Left kidney (tissue), 1 donor: ENCODE measurements at regions not wholly inside any gene's neighbourhood (a gene's known extent, or its start where the extent isn't known, plus 50 kb on each side); places are given as distances from the start of the nearest gene placed in this dataset.

ENCODE experiments used
- DNase-seq: peaks from one replicate; pipeline ENCODE4 v3.0.0-alpha.2; 2013

DNA sequence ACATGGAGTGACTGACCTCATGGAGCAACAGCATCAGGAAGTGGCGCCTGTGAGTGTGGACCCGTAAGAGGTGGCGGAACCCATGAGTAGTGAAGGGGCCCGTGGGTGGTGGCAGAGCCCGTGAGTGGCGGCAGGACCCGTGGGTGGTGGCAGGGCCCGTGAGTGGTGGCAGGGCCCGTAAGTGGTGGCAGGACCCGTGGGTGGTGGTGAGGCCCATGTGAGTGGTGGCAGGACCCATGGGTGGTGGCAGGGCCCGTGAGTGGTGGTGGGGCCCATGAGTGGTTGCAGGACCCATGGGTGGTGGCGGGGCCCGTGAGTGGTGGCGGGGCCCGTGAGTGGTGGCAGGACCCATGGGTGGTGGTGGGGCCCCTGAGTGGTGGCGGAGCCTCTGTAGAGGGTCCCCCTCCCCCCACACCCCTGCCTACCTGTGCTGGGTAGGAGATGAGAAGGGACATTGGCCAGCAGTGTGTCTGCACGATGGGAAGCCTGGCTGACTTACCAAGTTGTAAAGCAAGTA is 407.7 kb upstream of the SALL3 start:
- DNase-seq = no peak

DNA sequence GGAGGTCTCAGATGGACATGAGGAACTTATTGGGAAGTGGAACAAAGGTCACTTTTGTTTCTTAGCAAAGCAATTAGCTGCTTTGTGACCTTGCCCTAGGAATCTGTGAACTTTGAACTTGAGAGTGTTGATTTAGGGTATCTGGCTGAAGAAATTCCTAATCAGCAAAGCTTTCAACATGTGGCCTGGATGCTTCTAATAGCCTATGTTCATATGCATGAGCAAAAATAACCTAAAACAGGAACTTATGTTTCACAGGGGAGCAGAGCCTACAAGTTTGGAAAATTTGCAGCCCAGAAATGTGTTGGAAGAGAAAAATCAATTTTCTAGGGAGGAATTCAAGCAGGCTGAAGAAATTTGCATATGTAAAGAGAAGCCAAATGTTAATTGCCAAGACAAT is 405.8 kb upstream of the SALL3 start:
- DNase-seq = no peak

DNA sequence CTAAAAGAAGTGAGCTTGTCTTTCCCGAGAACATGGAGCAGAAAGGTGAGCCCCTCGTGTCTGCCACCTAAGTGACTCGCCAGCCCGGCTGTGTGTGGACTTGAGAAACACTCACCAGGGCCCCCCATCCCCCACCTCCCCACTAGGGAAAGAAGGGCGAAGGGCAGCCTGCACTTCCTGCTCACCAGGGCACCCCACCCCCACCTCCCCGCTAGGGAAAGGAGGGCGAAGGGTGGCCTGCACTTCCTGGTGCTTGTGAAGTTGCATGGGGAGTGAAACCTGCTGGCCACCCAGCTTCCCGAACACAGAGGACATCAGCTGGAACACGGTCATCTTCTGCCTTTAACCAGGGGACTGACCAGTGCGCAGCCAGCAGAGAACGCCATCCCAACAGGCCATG is 402.7 kb upstream of the SALL3 start:
- DNase-seq = no peak

DNA sequence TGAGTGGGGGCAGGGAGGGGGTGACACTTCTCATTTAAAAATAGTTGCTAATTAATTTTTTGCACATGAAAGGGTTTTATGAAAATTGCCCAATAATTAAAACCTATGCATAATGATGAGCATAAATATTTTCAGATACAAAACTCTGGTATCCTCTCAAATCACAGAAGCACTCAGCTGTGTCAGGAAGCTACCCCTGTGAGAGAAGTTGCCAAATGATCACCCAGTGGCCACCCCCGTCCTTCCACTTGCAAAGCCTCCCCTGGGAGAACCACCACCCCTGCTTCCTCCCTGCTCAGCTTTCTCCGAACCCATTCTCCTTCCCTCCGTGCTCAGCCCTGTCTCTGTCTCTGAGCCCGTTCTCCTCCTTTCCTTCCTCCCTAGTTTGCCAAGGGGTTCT is 400.2 kb upstream of the SALL3 start:
- no peak for DNase-seq

DNA sequence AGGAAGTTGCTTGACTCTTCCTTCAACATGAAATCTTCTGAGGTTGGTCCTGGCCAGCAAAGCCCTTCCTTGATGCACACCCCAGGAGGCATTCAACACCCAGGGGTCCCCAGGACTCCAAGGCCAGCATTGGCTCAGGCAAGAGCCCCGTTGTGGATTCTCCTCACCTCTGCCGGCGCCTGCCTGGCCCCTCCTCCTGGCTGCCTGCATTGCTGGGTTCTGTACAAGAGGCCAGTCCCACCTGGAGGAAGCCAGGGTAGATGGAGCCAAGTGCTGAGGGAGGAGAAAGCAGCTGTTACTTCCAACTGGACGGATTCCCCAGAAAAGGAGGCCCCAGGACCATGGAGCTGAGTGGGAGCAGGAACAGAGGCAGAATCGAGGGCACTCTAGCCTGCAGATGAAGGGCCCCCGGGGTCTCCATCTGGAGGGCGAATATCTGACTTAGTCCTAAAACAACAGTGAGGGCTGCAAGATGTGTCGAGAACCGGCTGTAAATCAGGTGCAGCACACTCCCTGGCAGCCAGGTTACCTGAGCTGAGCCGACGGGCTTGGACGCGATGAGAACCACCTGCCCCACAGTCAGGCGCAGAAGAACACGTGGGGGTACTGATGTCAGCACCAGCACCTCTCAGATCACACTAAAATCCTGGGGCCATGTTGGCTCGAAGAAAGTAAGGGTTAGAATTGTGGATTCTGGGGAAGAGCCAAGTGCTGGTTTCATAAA is 399.6 kb upstream of the SALL3 start:
- no peak for DNase-seq

DNA sequence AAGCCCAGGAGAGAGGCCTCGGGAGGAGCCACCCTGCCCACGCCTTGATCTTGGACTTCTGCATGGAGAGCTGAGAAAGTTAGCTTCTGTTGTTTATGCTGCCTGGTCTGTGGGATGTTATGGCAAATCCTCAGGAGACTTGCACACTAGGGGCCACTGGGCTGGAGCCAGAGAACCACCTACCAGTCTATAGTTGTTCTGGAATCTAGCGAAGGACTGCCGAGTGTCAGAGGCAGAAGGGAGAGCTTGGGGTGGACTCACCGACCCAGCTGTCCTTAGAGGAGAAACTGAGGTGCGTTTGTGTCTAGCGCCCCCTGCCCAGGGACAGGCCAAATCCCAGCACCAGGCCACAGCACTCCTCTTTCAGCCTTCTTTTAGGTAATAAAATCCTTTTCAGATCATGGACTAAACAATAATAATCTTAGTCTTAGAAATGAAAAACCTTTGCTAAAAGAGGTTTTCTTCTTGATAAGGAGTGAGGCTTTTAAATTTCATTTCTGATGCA is 398.7 kb upstream of the SALL3 start:
- DNase-seq = no peak

DNA sequence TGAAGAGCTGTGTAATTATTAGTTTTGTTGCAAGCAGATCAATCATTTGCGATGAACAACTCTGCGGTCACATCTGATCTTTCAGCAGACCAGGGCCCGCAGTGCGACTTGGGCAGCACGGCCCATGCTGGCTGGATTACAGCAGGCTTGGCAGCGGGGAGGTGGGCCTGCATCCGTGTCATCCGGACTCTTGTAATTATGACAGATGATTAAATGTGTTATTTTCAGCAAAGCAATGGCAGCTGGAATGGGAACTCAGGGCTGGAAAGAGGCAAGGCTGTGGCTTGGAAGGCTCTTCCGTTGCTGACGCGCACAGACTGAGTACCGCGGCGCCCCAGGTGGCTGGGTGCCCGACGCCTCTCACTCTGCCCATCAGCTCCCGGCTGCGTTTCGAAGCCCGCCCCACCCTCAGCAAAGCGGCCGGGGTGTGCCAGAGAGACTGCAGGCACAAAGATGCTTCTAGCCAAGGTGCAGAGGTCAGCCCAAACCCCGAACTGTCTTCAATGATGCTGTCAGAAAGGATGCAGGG is 397.4 kb upstream of the SALL3 start:
- DNase-seq = no peak

DNA sequence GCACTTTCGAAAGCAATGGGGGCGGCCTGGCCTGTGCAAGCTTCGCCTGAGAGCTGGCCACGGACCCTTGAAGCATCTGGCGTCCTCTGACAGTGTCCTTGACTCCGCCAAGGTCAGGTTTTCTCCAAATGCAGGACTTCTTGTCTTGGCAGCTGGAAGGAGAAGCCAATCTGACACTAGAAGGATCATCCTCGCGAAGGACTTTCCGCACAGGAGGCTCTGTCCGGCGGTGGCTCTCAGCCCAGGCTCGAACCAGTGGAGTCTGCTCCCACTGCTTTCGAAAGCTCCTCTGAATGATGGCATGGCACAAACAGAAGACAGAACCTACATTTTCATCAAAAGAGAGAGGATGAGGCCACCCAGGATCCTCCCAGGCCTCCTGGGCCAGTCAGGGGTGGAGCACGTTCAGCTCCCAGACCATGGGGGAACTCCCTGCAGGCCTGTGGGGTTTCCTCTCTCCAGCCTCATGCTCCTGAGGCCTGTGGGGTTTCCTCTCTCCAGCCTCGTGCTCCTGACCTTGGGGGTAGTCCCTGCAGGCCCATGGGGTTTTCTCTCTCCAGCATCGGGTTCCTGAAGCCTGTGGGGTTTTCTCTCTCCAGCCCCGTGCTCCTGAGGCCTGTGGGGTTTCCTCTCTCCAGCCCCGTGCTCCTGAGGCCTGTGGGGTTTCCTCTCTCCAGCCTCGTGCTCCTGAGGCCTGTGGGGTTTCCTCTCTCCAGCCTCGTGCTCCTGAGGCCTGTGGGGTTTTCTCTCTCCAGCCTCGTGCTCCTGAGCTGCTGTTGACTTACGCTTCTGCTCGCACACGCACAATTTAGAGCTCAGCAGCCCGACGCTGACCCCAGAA is 396.5 kb upstream of the SALL3 start:
- DNase-seq = no peak

DNA sequence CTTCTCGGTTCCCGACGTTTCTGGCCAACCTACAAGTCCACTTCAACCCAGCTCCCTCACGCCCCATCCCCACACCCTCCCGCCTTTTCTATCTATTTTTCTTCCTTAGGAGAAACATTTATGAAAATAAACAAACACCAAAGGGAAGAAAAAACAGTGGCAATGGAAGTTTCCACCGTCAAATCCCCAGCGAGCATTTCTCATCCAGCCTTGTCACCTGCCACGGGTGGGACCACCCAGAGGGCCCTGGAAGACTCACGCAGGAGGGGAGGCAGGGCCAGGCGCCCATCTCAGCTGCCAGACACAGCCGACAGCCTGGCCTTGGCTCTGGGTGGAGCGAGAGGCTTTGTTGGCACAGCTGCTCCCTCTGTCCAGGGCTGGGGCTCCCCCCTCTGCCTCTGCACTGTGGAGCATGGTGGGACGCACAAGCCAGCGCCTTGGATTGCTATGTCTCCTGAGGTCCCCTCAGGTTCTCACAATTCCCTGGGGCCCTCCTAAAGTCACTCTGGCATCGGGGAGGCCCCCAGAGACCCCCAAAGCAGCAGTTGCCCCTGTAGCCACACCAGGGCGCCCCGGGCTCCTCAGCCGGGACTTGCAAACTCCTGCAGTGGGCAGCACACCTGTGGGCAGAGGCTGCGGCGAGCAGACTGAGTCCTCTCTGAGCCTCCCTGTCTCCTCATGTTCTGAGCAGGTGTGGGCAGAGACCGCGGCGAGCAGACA is 395.7 kb upstream of the SALL3 start:
- no peak for DNase-seq

DNA sequence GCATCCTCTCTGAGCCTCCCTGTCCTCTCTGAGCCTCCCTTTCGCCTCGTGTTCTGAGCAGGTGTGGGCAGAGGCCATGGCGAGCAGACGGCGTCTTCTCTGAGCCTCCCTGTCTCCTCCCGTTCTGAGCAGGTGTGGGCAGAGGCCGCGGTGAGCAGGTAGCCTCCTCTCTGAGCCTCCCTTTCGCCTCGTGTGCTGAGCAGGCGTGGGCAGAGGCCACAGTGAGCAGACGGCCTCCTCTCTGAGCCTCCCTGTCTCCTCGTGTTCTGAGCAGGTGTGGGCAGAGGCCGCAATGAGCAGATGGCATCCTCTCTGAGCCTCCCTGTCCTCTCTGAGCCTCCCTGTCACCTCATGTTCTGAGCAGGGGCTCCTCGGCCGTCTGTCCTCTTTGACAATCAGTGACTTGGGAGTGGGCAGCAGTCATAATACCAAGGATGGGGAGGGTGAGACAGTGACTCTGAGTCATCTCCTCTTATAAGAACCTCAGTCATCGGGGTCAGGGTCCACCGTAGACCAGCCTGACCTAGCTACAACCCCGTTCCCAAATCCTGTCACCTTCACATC is 395.1 kb upstream of the SALL3 start:
- DNase-seq = no peak

DNA sequence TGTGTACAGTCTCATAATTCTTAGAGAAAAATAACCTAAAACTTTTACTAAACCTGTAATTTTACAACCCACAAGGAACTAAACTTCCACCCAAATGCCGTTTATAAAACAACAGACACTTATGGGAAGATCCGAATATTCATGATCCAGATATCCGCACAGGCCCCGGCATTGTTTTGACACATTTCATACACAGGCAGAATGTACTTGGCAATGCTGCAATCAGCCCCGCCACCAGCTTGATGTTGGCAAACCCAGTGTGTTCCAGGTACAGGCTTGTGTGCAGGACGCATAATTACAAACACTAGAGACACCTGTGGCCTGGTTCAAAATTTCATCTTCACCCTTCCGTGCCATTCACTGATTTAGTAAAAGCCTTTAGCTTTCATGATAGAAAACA is 393.0 kb upstream of the SALL3 start:
- DNase-seq = no peak

DNA sequence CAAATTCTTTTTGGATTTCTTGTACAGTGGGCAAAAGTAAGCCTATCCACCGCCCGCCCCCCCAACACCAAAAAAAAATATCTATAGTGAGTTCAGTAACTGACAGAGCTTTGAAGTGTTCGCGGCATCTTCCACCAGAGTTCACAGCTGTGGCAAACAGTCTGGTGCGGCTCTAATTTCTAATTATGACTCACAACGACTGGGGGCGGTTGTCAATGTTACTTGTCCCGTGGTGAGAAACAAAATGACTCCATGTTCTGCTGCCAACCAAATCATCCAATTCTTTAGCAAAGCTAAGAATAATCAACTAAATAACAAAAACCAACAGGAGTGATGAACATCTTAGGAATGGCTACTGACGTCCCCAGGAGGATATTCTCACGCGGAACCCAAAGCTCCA is 392.5 kb upstream of the SALL3 start:
- no peak for DNase-seq

DNA sequence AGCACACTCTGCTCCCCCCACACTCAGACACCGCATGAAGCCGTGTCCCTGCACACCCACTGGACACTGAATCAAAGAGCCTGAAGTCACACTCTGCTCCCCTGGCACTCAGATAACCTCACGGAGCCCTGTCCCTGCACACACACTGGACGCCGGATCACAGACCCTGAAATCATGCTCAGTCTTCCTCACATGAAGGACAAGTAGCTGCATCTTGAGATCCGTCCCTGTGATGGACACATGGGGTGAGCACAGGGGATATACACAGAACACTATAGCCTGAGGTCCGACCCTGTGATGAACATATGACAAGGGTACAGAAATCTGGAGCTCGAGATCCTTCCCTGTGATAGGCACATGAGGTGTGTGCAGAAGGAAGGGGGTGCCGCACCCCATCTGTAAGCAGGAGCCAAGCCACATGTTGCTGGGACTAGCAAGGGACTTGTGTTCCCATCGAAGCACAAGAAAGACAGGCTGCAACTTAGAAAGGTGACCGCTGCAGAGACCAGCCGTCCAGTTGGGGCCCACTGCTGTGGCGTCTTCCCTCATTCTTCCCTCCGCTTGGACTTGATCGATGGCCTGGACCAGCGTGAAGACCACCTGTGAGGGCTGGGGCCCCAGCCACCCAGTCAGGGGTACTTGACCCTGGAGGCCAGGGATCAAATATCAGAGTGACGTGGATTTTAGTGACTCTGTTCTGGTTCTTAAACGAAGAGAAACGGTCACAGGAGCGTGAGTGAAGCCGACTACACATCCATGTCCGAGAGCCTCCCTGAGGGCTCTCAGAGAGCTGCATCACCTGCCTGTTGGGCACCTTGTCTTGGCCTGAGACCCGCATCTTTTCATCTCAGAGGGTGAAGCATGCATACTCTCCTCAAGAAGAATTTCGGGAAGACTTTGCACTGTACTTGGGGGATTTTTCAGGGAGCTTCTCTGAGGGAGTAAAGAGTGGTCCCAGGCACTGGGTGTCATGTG is 391.7 kb upstream of the SALL3 start:
- no peak for DNase-seq

DNA sequence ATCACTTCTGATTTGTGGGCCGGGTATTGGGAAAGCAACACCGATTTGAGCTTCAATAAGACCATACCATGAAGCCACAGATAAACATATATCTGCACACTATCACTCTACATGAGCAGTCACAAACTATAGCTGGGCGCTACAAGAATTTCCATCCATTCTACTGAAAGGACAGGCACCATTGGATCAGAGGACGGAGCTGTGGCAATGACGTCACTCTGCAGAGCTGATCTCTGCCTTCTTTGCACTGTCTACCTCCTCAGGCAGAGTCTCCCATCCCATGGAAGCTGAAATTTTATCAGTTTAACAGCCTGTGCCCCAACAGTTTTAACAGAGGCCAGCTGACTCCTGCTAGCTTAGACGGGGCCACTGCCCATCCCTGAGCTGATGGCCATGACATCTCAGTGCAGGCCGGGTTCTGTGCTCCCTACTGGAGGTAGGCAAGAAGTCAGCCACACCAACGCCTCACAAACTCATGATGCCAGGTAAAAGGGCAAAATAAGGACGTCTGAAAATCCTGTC is 389.6 kb upstream of the SALL3 start:
- DNase-seq = no peak

DNA sequence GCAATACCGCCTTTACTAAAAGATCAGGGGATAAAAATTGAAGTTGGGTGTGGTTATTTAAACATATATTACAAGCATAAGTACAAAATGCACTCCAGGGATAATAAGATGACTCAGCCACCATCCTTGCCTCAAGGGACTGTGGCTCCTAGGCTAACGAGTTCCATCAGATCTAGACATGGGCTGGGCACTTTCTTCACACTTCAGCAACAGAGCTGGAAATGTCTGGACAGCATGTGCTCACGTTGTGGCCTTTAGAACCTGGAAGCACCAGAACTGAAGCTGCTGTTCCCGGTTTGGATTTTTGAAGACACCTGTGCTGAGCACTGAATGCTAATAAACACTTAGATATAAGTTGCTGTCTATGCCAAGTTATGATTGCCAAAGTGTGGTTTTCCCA is 384.2 kb upstream of the SALL3 start:
- no peak for DNase-seq

DNA sequence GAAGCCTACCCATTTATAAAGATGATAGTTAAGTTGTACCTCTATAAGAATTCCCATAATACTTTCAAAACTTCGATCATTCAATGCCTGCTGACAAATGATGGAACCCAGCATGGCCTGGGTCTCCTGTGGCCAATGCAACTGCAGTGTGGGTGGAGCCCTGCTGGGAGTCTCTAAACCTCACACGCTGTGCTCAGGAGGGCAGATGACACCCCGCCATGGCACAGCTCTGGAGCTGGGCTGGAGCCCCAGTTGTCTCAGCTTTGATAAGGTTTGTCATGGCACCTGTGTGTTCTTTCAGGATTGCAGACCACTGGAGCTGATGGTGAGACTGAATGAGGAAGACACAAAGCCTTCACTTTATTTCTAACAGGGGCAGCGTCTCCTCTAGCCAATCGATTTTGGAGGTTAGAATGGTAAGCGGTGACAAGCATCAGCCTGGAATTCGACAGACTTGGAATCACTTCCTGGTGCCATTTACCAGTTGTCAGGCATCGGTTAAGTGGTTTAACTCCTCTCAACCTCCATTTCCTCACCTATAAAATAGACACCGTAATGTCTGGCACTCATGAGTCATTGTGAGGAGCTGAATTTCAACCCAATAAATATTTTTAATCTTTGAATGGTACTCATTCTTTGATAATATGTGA is 383.6 kb upstream of the SALL3 start:
- no peak for DNase-seq

DNA sequence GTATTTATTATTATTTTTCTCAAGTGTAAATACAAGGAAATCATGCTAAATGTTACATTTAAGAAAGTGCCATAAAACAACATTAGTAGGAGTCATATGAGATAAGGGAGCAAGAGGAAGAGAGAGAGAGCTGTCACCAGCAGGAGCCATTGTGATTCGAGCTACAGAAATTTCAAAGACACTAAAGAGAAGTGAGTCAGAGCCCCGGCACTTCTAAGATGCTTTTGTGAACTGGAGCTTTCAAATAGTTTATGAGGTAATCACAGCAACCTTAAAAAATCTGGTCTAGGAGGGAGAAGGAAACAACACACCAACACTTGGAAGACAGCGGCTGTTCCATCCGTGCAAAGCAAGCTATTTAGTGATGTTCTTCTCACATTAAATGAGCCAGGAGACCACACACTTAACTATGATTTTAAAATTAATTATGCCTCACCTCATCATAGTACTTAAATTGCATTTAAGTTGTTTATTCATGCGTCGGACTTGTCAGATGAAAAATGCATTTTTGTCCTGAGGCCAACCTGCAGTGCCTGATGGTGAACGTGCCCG is 382.7 kb upstream of the SALL3 start:
- no peak for DNase-seq

DNA sequence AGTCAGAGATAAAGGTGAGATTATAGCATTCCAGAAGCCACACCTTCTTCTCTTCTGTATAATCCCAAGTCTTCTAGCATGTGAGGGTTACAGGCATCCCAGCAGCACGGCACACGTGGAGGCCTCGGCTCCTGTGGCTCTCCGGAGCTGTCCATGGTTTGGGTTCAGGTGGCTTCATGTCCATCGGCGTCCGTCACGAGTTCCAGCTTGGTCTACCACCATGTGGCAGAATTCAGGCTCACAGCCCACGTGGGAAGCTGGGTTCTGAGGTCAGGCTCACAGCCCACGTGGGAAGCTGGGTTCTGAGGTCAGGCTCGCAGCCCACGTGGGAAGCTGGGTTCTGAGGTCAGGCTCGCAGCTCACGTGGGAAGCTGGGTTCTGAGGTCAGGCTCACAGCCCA is 378.3 kb upstream of the SALL3 start:
- no peak for DNase-seq

DNA sequence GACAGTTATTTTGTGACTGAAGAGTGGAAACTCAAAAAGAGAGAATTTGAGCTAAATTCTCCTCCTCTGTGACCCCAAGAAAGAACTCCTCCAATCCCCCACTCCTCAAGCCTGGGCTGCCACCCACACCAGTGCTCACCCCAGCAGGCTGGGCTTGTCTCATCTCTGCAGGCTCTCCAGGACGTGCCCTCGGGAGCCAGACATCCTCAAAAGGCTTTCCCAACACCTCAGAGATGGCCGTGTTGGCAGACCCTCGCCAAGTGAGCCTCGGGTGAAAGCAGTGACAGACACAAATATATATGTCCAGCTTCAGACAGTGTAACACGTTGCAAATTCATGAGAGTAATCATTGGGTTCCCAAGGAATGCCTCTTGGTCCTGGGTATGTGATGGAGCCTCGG is 377.7 kb upstream of the SALL3 start:
- DNase-seq = no peak

DNA sequence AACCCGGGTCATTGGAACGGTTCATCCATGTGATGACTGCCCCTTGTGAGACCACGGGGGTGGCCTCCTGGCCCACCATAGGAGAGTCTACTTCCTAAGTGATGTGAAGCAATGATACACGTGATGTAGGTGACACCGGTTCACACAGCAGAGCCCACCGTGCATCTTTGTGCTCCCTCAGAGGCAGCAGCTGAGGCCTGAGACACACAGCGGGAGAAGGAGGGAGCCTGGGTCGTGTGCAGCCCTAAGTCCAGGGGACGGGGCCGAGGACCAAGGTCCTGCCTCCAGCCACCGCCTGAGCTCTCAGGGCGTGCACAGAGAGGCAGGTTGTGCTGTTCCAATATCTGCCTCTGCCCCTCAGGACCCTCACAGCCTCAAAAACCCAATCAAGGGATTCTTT is 377.2 kb upstream of the SALL3 start:
- no peak for DNase-seq
